ENCODE measurements at regions not wholly inside any gene's neighbourhood (a gene's known extent, or its start where the extent isn't known, plus 50 kb on each side); places are given as distances from the start of the nearest gene placed in this dataset.

DNA sequence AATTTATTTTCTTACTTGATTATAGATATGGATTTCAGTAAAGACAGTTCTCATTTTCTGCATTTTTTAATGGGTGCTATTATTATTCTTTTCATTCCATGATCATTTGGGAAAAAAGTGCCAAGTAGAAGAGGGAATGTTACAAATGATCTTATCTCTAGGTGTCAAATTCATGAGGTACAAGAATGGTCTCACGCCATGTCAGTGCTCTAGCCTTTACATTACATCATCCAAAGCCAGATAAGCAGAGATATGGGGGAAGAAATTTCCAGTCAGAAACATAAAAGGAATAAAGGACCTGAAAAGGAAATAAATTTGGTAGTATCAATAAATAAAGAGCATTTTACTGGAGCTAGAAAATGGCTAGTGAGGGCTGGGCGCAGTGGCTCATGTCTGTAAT, 1544.2 kb upstream of the CDH6 start:
- no peaks in the 10 kb centered on the region for H3K4me1 ChIP-seq
- no peaks in the 10 kb centered on the region for H3K27me3 ChIP-seq (ENCODE audit: low read depth)
- intact Hi-C loops (cut with micrococcal nuclease), result no loop called here
- TF ChIP-seq, protein P1, sequence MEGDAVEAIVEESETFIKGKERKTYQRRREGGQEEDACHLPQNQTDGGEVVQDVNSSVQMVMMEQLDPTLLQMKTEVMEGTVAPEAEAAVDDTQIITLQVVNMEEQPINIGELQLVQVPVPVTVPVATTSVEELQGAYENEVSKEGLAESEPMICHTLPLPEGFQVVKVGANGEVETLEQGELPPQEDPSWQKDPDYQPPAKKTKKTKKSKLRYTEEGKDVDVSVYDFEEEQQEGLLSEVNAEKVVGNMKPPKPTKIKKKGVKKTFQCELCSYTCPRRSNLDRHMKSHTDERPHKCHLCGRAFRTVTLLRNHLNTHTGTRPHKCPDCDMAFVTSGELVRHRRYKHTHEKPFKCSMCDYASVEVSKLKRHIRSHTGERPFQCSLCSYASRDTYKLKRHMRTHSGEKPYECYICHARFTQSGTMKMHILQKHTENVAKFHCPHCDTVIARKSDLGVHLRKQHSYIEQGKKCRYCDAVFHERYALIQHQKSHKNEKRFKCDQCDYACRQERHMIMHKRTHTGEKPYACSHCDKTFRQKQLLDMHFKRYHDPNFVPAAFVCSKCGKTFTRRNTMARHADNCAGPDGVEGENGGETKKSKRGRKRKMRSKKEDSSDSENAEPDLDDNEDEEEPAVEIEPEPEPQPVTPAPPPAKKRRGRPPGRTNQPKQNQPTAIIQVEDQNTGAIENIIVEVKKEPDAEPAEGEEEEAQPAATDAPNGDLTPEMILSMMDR (IDR thresholded peaks at IDR 0.05; ENCODE audit: borderline replicate concordance), result no peak
- H3K9me3 ChIP-seq (replicated peaks), result peaks cover 14% of the 10 kb centered on the region
- DNase-seq, result no peak
- no peaks in the 10 kb centered on the region for H3K36me3 ChIP-seq
- no peak overlapping the region for H3K27ac ChIP-seq (replicated peaks)
- no peak overlapping the region for H3K4me3 ChIP-seq

DNA sequence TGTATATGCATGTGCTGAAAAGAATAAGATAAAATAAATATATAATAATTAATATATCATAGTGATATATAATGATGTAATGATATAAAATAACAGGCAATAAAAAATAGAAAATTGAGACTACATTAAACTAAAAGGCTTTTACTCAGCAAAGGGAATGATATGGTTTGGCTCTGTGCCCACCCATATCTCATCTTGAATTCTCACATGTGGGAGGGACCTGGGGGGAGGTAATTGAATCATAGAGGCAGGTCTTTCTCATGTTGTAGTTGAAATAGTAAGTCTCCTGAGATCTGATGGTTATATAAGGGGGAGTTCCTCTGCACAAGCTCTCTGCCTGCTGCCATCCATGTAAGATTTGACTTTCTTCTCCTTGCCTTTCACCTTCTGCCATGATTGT, 1550.9 kb upstream of the CDH6 start:
- H3K4me3 ChIP-seq, result no peak overlapping the region
- no peaks in the 10 kb centered on the region for H3K4me1 ChIP-seq
- DNase-seq, result no peak
- intact Hi-C loops (cut with micrococcal nuclease), result no loop called here
- peaks cover 43% of the 10 kb centered on the region for H3K9me3 ChIP-seq (replicated peaks)
- H3K27me3 ChIP-seq (ENCODE audit: low read depth), result no peaks in the 10 kb centered on the region
- TF ChIP-seq, protein P1 (IDR thresholded peaks at IDR 0.05; ENCODE audit: borderline replicate concordance), result no peak
- no peak overlapping the region for H3K27ac ChIP-seq (replicated peaks)
- H3K36me3 ChIP-seq, result no peaks in the 10 kb centered on the region

DNA sequence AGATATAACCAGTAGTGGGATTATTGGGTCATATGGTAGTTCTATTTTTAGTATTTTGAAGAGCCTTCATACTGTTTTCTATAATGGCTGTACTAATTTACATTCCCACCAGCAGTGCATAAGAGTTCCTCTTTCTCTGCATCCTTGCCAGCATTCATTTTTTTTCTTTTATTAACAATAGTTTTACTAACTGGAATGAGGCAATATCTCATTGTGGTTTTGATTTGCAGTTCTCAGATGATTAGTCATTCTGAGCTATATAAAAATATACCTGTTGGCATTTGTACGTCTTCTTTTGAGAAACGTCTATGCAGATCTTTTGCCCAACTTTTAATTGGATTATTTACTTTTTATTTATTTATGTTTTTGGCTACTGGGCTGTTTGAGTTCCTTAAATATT, 1579.3 kb upstream of the CDH6 start:
- Histone ChIP-seq H3K27ac (replicated peaks) (no peak overlapping the region), H3K9me3 (replicated peaks) (peaks cover 10% of the 10 kb centered on the region), H3K4me3 (no peak overlapping the region), H3K4me1 (no peaks in the 10 kb centered on the region), H3K36me3 (no peaks in the 10 kb centered on the region), H3K27me3 (ENCODE audit: low read depth) (no peaks in the 10 kb centered on the region)
- intact Hi-C loops (cut with micrococcal nuclease), result no loop called here
- no peak for DNase-seq
- TF ChIP-seq, protein P1 (IDR thresholded peaks at IDR 0.05; ENCODE audit: borderline replicate concordance), result no peak

DNA sequence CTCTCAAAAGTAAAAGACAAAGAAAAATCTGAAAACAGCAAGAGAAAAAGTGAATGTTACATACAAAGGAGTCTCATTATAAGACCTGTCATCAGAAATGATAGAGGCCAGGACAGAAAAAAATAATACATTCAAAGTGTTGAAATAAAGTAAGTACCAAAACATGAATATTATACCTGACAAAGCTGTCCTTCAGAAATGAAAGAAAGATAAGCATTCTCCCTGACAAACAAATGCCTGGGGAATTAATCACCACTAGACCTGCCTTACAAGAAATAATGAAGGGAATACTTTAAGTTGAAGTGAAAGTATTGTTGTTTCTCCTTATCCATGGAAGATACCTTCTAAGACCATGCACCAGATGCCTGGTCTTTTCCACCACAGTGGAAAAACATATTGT, 1605.2 kb upstream of the CDH6 start:
- no peaks in the 10 kb centered on the region for H3K27me3 ChIP-seq (ENCODE audit: low read depth)
- H3K9me3 ChIP-seq (replicated peaks), result peaks cover 61% of the 10 kb centered on the region
- H3K27ac ChIP-seq (replicated peaks), result no peak overlapping the region
- no peak for DNase-seq
- TF ChIP-seq, protein P1 (IDR thresholded peaks at IDR 0.05; ENCODE audit: borderline replicate concordance), result no peak
- H3K4me1 ChIP-seq, result no peaks in the 10 kb centered on the region
- H3K36me3 ChIP-seq, result no peaks in the 10 kb centered on the region
- H3K4me3 ChIP-seq, result no peak overlapping the region
- intact Hi-C loops (cut with micrococcal nuclease), result no loop called here

DNA sequence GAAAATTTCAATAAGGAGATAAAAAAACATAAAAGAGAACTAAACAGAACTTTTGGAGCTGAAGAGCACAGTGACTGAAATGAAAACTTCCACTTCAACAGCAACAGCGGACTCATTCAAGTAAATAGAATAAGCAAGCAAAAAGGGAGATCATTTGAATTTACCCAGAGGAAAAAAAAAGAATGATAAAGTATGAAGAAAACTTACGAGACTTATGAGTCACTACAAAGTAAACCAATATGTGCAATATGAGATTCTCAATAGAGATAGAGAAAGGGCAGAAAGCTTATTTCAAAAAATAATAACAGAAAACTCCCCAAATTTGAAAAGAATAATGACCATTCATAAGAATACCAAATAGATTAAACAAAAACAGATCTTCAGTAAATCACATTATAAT, 1605.7 kb upstream of the CDH6 start:
- TF ChIP-seq, protein P1 (IDR thresholded peaks at IDR 0.05; ENCODE audit: borderline replicate concordance), result no peak
- Histone ChIP-seq H3K36me3 (no peaks in the 10 kb centered on the region), H3K27me3 (ENCODE audit: low read depth) (no peaks in the 10 kb centered on the region), H3K4me3 (no peak overlapping the region), H3K27ac (replicated peaks) (no peak overlapping the region), H3K9me3 (replicated peaks) (peaks cover 61% of the 10 kb centered on the region), H3K4me1 (no peaks in the 10 kb centered on the region)
- no peak for DNase-seq
- intact Hi-C loops (cut with micrococcal nuclease), result no loop called here

DNA sequence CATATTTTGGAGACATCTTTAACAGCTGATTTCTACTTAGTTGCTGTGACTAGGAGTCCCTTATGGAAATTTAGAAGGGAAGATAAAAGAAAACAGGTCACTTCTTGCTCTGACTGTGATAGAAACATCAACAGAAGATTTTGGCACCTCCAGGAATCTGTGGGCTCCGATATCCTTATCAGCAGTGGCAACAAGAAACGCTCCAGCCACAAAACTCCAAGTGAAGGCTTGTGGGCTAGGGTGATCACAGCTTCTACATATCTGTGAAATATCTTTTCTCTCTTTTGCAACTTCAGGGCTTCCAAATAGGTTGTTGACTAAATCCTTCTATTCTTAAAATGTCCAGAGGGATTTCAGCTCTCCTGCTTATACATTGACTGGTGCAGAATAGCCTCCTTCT, 1625.5 kb upstream of the CDH6 start:
- no peak for DNase-seq
- intact Hi-C loops (cut with micrococcal nuclease), result no loop called here
- Histone ChIP-seq H3K4me1 (no peaks in the 10 kb centered on the region), H3K36me3 (no peaks in the 10 kb centered on the region), H3K4me3 (no peak overlapping the region), H3K9me3 (replicated peaks) (peaks cover 5% of the 10 kb centered on the region), H3K27ac (replicated peaks) (no peak overlapping the region), H3K27me3 (ENCODE audit: low read depth) (no peaks in the 10 kb centered on the region)
- TF ChIP-seq, protein P1 (IDR thresholded peaks at IDR 0.05; ENCODE audit: borderline replicate concordance), result no peak

All from left ventricle myocardium inferior (tissue), 1 donor.